Esophagus squamous epithelium (tissue), 4 donors: ENCODE measurements at regions not wholly inside any gene's neighbourhood (a gene's known extent, or its start where the extent isn't known, plus 50 kb on each side); places are given as distances from the start of the nearest gene placed in this dataset.

Experiments
- POLR2A ChIP-seq, 4 donors: fragments of 450-650 bp; IDR thresholded peaks; one replicate each; pipeline ENCODE4 v1.6.1; 2017; ENCODE audit warnings: antibody characterized with exemption in 4 of 4, mild to moderate bottlenecking in 4 of 4, moderate library complexity in 3 of 4
- TF ChIP-seq, protein P1 (sequence below), 6 experiments: fragments of 450-650 bp in 4 of 6; fragments of 200-600 bp in 2 of 6; sonication (generic) in 2 of 6; IDR thresholded peaks; one replicate each; pipeline ENCODE4 v1.5.1; 2016 to 2019; ENCODE audit warnings: antibody characterized with exemption in 6 of 6, mild to moderate bottlenecking in 4 of 6, moderate library complexity in 4 of 6

DNA sequence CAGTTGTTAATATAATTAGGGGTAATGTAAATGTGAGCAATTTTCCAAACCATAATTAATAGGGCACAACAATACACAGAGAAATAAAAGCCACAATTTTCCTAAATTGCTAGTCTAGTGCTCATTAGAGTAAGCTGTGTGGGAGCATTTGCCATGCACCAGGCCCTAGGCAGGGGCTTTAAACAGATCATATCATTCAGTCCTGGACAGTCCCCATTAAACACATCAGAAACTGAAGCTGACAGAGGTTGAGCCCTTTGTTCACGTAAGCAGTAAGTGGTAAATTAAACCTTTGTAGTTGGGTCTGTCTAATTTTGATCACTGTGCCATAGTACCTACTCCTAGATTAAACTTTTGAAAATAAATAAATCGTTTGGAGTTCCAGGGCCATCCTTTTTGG lies 931.1 kb downstream of the C6orf118 start:
- TF ChIP-seq, protein P1, sequence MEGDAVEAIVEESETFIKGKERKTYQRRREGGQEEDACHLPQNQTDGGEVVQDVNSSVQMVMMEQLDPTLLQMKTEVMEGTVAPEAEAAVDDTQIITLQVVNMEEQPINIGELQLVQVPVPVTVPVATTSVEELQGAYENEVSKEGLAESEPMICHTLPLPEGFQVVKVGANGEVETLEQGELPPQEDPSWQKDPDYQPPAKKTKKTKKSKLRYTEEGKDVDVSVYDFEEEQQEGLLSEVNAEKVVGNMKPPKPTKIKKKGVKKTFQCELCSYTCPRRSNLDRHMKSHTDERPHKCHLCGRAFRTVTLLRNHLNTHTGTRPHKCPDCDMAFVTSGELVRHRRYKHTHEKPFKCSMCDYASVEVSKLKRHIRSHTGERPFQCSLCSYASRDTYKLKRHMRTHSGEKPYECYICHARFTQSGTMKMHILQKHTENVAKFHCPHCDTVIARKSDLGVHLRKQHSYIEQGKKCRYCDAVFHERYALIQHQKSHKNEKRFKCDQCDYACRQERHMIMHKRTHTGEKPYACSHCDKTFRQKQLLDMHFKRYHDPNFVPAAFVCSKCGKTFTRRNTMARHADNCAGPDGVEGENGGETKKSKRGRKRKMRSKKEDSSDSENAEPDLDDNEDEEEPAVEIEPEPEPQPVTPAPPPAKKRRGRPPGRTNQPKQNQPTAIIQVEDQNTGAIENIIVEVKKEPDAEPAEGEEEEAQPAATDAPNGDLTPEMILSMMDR (IDR thresholded peaks at IDR 0.05): no peak
- no peak for TF ChIP-seq POLR2A (IDR thresholded peaks at IDR 0.05)
